Epidermal melanocyte (primary cell): ENCODE measurements at regions not wholly inside any gene's neighbourhood (a gene's known extent, or its start where the extent isn't known, plus 50 kb on each side); places are given as distances from the start of the nearest gene placed in this dataset.

Source experiments
- DNase-seq: peaks from one replicate; pipeline ENCODE4 v3.0.0; 2011; ENCODE audit warnings: low spot score; ENCODE audit not compliant: insufficient read length

GRCh38 chr5:40414922-40415321, 264.8 kb upstream of the PTGER4 start:
- DNase-seq, result no peak

GRCh38 chr5:40413743-40414142, 266.0 kb upstream of the PTGER4 start:
- DNase-seq, result no peak

- DNase-seq, result no peak
These were observed 266.9 kb upstream of the PTGER4 start for GRCh38 chr5:40412771-40413170.

GRCh38 chr5:40410964-40411635, 268.6 kb upstream of the PTGER4 start:
- DNase-seq, result no peak

- no peak for DNase-seq
These were observed 269.4 kb upstream of the PTGER4 start for GRCh38 chr5:40410231-40410861.

- DNase-seq, result no peak
These were observed 270.1 kb upstream of the PTGER4 start for GRCh38 chr5:40409601-40410000.

- DNase-seq, result no peak
These were observed 272.9 kb upstream of the PTGER4 start for GRCh38 chr5:40406741-40407211.

GRCh38 chr5:40405996-40406740, 273.5 kb upstream of the PTGER4 start:
- no peak for DNase-seq

GRCh38 chr5:40405230-40405629, 274.5 kb upstream of the PTGER4 start:
- DNase-seq, result no peak

- DNase-seq, result no peak
These were observed 275.1 kb upstream of the PTGER4 start for GRCh38 chr5:40404613-40405012.

GRCh38 chr5:40402007-40402364, 277.7 kb upstream of the PTGER4 start:
- DNase-seq, result no peak

GRCh38 chr5:40401284-40402006, 278.3 kb upstream of the PTGER4 start:
- DNase-seq, result no peak

GRCh38 chr5:40400245-40400644, 279.5 kb upstream of the PTGER4 start:
- DNase-seq, result no peak

GRCh38 chr5:40399349-40399748, 280.4 kb upstream of the PTGER4 start:
- no peak for DNase-seq

- no peak for DNase-seq
These were observed 281.7 kb upstream of the PTGER4 start for GRCh38 chr5:40397976-40398375.

GRCh38 chr5:40397091-40397490, 282.6 kb upstream of the PTGER4 start:
- DNase-seq, result no peak

- DNase-seq, result no peak
These were observed 283.4 kb upstream of the PTGER4 start for GRCh38 chr5:40396317-40396716.

GRCh38 chr5:40395251-40395650, 284.5 kb upstream of the PTGER4 start:
- DNase-seq, result no peak

- DNase-seq, result no peak
These were observed 285.0 kb upstream of the PTGER4 start for GRCh38 chr5:40394698-40395097.

GRCh38 chr5:40391642-40392041, 288.1 kb upstream of the PTGER4 start:
- DNase-seq, result no peak

- no peak for DNase-seq
These were observed 289.2 kb upstream of the PTGER4 start for GRCh38 chr5:40390281-40391149.
